Gastrocnemius medialis (tissue), 4 donors: ENCODE measurements at regions not wholly inside any gene's neighbourhood (a gene's known extent, or its start where the extent isn't known, plus 50 kb on each side); places are given as distances from the start of the nearest gene placed in this dataset.

ENCODE experiments used
- CTCF ChIP-seq, 5 experiments: fragments of 450-650 bp in 3 of 5; fragments of 200-600 bp in 2 of 5; sonication (generic) in 2 of 5; IDR thresholded peaks in 4 of 5; conservative IDR thresholded peaks in 1 of 5; 1 replicate in 4 of 5; 2 replicates in 1 of 5; pipeline ENCODE4 v1.5.1; 2016 to 2019; ENCODE audit warnings: antibody characterized with exemption in 5 of 5, mild to moderate bottlenecking in 3 of 5, moderate library complexity in 3 of 5
- POLR2A ChIP-seq, 2 donors: fragments of 450-650 bp; IDR thresholded peaks; one replicate each; pipeline ENCODE4 v1.6.1; 2017; ENCODE audit warnings: antibody characterized with exemption in 2 of 2, mild to moderate bottlenecking in 2 of 2, moderate library complexity in 2 of 2

GRCh38 chr14:26995301-26995700, 397.5 kb upstream of the NOVA1 start:
- TF ChIP-seq CTCF (IDR thresholded peaks at IDR 0.05 in 4 of 5, conservative IDR thresholded peaks at IDR 0.05 in 1 of 5) (no peak), POLR2A (IDR thresholded peaks at IDR 0.05) (no peak)
